Mesenchymal stem cell (in vitro differentiated cells and primary cell): ENCODE measurements at regions not wholly inside any gene's neighbourhood (a gene's known extent, or its start where the extent isn't known, plus 50 kb on each side); places are given as distances from the start of the nearest gene placed in this dataset.

Experiments used
- DNase-seq: peaks from one replicate; pipeline ENCODE4 v3.0.0-alpha.2; 2013
- H2AFZ ChIP-seq: one replicate; pipeline ENCODE4 v1.6.1; 2013; ENCODE audit warnings: low read depth, mild to moderate bottlenecking, control low read depth, inconsistent platforms, low read length, moderate library complexity
- H2AK5ac ChIP-seq: 2 replicates; pipeline ENCODE4 v1.6.1; 2013; ENCODE audit warnings: low read length, moderate library complexity, mild to moderate bottlenecking, inconsistent platforms; ENCODE audit not compliant: severe bottlenecking
- H2BK120ac ChIP-seq: one replicate; pipeline ENCODE4 v1.6.1; 2013; ENCODE audit warnings: low read depth, mild to moderate bottlenecking, inconsistent platforms, low read length, moderate library complexity
- H2BK12ac ChIP-seq, 2 experiments: one replicate each; pipeline ENCODE4 v1.6.1; 2013; ENCODE audit warnings: inconsistent platforms in 2 of 2, low read length in 2 of 2, mild to moderate bottlenecking in 2 of 2, moderate library complexity in 2 of 2, control low read depth in 1 of 2
- H2BK15ac ChIP-seq: one replicate; pipeline ENCODE4 v1.6.1; 2013; ENCODE audit warnings: mild to moderate bottlenecking, low read depth, inconsistent platforms; ENCODE audit not compliant: poor library complexity, severe bottlenecking
- H2BK5ac ChIP-seq: 2 replicates; pipeline ENCODE4 v1.6.1; 2013; ENCODE audit warnings: low read depth, mild to moderate bottlenecking, low read length, control low read depth, inconsistent platforms; ENCODE audit not compliant: poor library complexity, severe bottlenecking
- H3K14ac ChIP-seq, 2 experiments: one replicate each; pipeline ENCODE4 v1.6.1; 2013; ENCODE audit warnings: inconsistent platforms in 2 of 2, low read length in 2 of 2, control low read depth in 1 of 2, mild to moderate bottlenecking in 1 of 2, moderate library complexity in 1 of 2
- H3K18ac ChIP-seq, 2 experiments: one replicate each; pipeline ENCODE4 v1.6.1; 2013; ENCODE audit warnings: inconsistent platforms in 2 of 2, low read length in 2 of 2, control low read depth in 1 of 2, low read depth in 1 of 2, mild to moderate bottlenecking in 1 of 2
- H3K23ac ChIP-seq, 2 experiments: one replicate each; pipeline ENCODE4 v1.6.1; 2013; ENCODE audit warnings: inconsistent platforms in 2 of 2, low read length in 2 of 2, mild to moderate bottlenecking in 2 of 2, moderate library complexity in 2 of 2, control low read depth in 1 of 2
- H3K27ac ChIP-seq: 2 replicates; pipeline ENCODE4 v1.5.1; 2013; ENCODE audit warnings: mild to moderate bottlenecking, moderate library complexity, low read length, control low read depth, inconsistent platforms; ENCODE audit not compliant: poor library complexity, severe bottlenecking
- H3K27me3 ChIP-seq, 2 experiments: 2 replicates each; pipeline versions ENCODE4 v1.6.1 to v1.7.0; 2013; ENCODE audit warnings: low read length in 2 of 2, mild to moderate bottlenecking in 2 of 2, moderate library complexity in 2 of 2, control low read depth in 1 of 2, inconsistent platforms in 1 of 2; ENCODE audit not compliant: control insufficient read depth in 1 of 2, insufficient read depth in 1 of 2
- H3K36me3 ChIP-seq, 2 experiments: 2 replicates each; pipeline versions ENCODE4 v1.6.1 to v1.7.0; 2013; ENCODE audit warnings: low read length in 2 of 2, control low read depth in 1 of 2, inconsistent platforms in 1 of 2, low read depth in 1 of 2, mild to moderate bottlenecking in 1 of 2; ENCODE audit not compliant: insufficient read depth in 2 of 2, control insufficient read depth in 1 of 2
- H3K4ac ChIP-seq, 2 experiments: one replicate each; pipeline ENCODE4 v1.6.1; 2013; ENCODE audit warnings: inconsistent platforms in 2 of 2, low read length in 2 of 2, mild to moderate bottlenecking in 2 of 2, moderate library complexity in 2 of 2, control low read depth in 1 of 2, low read depth in 1 of 2
- H3K4me1 ChIP-seq: 2 replicates; pipeline ENCODE4 v1.6.1; 2013; ENCODE audit warnings: low read depth, low read length, control low read depth; ENCODE audit not compliant: control insufficient read depth, insufficient read depth
- H3K4me2 ChIP-seq: 2 replicates; pipeline ENCODE4 v1.6.1; 2013; ENCODE audit warnings: low read length, mild to moderate bottlenecking, inconsistent platforms; ENCODE audit not compliant: poor library complexity, severe bottlenecking
- H3K4me3 ChIP-seq, 2 experiments: 2 replicates each; pipeline versions ENCODE4 v1.5.1 to v1.7.0; 2013; ENCODE audit warnings: low read length in 2 of 2, mild to moderate bottlenecking in 2 of 2, control low read depth in 1 of 2, low read depth in 1 of 2; ENCODE audit not compliant: insufficient read depth in 1 of 2
- H3K79me1 ChIP-seq: replicated peaks from 2 replicates; pipeline ENCODE4 v1.6.1; 2013; ENCODE audit warnings: mild to moderate bottlenecking, control low read depth, low read length, inconsistent platforms; ENCODE audit not compliant: poor library complexity, severe bottlenecking
- H3K9ac ChIP-seq: 2 replicates; pipeline ENCODE4 v1.7.0; 2013; ENCODE audit warnings: mild to moderate bottlenecking, low read length, moderate library complexity
- H3K9me3 ChIP-seq: 2 replicates; pipeline ENCODE4 v1.7.0; 2013; ENCODE audit warnings: mild to moderate bottlenecking, low read length; ENCODE audit not compliant: control insufficient read depth
- H4K8ac ChIP-seq: one replicate; pipeline ENCODE4 v1.6.1; 2013; ENCODE audit warnings: inconsistent platforms, mild to moderate bottlenecking, low read length, moderate library complexity
- H4K91ac ChIP-seq: one replicate; pipeline ENCODE4 v1.6.1; 2013; ENCODE audit warnings: mild to moderate bottlenecking, low read length, inconsistent platforms
- WGBS: methylation state at CpG from one replicate; pipeline ENCODE4 v1.1.7; 2013; ENCODE audit warnings: mixed read lengths; 5-methylcytosine and 5-hydroxymethylcytosine counted together

DNA sequence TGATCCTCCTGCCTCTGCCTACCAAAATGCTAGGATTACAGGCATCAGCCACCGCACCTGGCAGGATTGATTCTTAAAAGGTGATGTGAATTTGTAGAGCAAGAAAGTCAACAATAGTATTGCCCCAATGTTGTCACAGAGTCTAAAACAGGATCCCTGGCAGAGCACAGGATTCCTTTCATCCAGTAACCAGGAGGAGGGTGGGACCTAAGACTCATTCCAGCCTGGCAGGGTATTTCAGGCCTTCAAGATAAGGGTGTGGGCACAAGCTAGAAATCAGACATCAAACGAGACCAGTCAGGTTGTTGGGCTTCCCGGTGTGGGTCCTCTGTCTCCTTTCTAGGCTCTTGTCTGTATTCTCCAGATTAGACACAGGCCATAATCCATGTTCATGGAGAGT, 511.4 kb downstream of the BCL11A start:
- DNase-seq: no peak
- no peak overlapping the region for H3K4me2 ChIP-seq
- no peaks in the 10 kb centered on the region for H3K36me3 ChIP-seq
- H2BK12ac ChIP-seq: no peak overlapping the region
- no peak overlapping the region for H2AFZ ChIP-seq
- no peaks in the 10 kb centered on the region for H3K4me1 ChIP-seq
- H3K23ac ChIP-seq: no peak overlapping the region
- H4K8ac ChIP-seq: no peak overlapping the region
- H2BK5ac ChIP-seq: no peak overlapping the region
- no peak overlapping the region for H3K9ac ChIP-seq
- H3K27ac ChIP-seq: no peak overlapping the region
- H3K79me1 ChIP-seq: no peaks in the 10 kb centered on the region
- H3K18ac ChIP-seq: no peak overlapping the region
- no peak overlapping the region for H2BK15ac ChIP-seq
- H2BK120ac ChIP-seq: no peak overlapping the region
- no peak overlapping the region for H3K14ac ChIP-seq
- H4K91ac ChIP-seq: no peak overlapping the region
- no peak overlapping the region for H2AK5ac ChIP-seq
- peaks cover 2% of the 10 kb centered on the region for H3K9me3 ChIP-seq
- no peaks in the 10 kb centered on the region for H3K27me3 ChIP-seq
- no peak overlapping the region for H3K4me3 ChIP-seq
- 86% methylated on average over 3 of the region's 3 CpGs for WGBS
- H3K4ac ChIP-seq: no peak overlapping the region

DNA sequence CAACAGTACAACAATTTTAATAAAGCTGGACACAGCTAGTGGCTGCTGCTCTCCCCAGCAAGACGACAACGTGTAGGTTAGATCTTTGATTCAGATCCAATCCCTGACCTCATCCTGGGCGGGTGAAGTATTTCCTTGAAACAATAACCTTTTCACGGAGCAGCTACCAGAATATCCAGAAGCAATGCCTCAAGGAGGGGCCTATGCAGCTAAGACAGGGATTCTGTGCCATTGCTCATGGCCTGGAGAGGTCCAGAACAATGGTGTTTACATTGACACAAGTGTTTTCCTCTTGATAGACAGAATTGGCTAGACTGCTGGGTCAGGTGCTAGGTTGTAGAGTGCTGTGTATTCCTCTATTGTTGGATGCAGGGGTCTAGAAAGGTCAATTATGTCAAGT, 520.1 kb downstream of the BCL11A start:
- no peak overlapping the region for H3K9ac ChIP-seq
- H3K36me3 ChIP-seq: no peaks in the 10 kb centered on the region
- no peak overlapping the region for H3K27ac ChIP-seq
- H4K91ac ChIP-seq: no peak overlapping the region
- no peaks in the 10 kb centered on the region for H3K79me1 ChIP-seq
- no peak overlapping the region for H3K4me2 ChIP-seq
- no peak overlapping the region for H2BK120ac ChIP-seq
- no peak for DNase-seq
- no peak overlapping the region for H4K8ac ChIP-seq
- H2AK5ac ChIP-seq: no peak overlapping the region
- H2AFZ ChIP-seq: no peak overlapping the region
- H3K27me3 ChIP-seq: no peaks in the 10 kb centered on the region
- no peak overlapping the region for H2BK15ac ChIP-seq
- H2BK12ac ChIP-seq: no peak overlapping the region
- no peak overlapping the region for H3K23ac ChIP-seq
- no peak overlapping the region for H3K4me3 ChIP-seq
- H3K4me1 ChIP-seq: no peaks in the 10 kb centered on the region
- no peak overlapping the region for H3K4ac ChIP-seq
- H3K18ac ChIP-seq: no peak overlapping the region
- no peak overlapping the region for H2BK5ac ChIP-seq
- WGBS: 75% methylated on average over 4 of the region's 4 CpGs
- H3K14ac ChIP-seq: no peak overlapping the region
- peaks cover 28% of the 10 kb centered on the region for H3K9me3 ChIP-seq

DNA sequence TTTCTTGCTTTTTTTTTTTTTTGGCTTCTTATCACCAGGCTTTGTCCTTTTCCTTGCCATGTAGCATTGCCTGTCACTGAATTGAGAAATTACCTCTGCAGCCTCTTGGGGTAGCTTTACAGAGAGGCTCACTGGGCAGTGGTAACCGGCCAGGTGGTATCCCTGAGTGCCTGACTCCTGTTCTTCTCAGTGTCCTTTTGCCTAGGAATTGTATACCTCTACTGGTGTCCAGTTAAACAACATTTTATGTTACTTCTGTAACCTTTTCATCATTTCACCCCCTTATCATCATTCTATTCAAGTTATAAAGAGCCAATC, 523.9 kb downstream of the BCL11A start:
- Histone ChIP-seq H3K9ac (no peak overlapping the region), H3K14ac (no peak overlapping the region), H2BK15ac (no peak overlapping the region), H3K36me3 (no peaks in the 10 kb centered on the region), H3K4me1 (no peaks in the 10 kb centered on the region), H4K91ac (no peak overlapping the region), H2AFZ (no peak overlapping the region), H3K18ac (no peak overlapping the region), H3K79me1 (no peaks in the 10 kb centered on the region), H2BK12ac (no peak overlapping the region), H3K4me2 (no peak overlapping the region), H4K8ac (no peak overlapping the region), H3K4ac (no peak overlapping the region), H2BK5ac (no peak overlapping the region), H3K27ac (no peak overlapping the region), H3K4me3 (no peak overlapping the region), H3K27me3 (no peaks in the 10 kb centered on the region), H2BK120ac (no peak overlapping the region), H2AK5ac (no peak overlapping the region), H3K23ac (no peak overlapping the region), H3K9me3 (peaks cover 25% of the 10 kb centered on the region)
- 68% methylated on average over 1 of the region's 1 CpG for WGBS
- no peak for DNase-seq

DNA sequence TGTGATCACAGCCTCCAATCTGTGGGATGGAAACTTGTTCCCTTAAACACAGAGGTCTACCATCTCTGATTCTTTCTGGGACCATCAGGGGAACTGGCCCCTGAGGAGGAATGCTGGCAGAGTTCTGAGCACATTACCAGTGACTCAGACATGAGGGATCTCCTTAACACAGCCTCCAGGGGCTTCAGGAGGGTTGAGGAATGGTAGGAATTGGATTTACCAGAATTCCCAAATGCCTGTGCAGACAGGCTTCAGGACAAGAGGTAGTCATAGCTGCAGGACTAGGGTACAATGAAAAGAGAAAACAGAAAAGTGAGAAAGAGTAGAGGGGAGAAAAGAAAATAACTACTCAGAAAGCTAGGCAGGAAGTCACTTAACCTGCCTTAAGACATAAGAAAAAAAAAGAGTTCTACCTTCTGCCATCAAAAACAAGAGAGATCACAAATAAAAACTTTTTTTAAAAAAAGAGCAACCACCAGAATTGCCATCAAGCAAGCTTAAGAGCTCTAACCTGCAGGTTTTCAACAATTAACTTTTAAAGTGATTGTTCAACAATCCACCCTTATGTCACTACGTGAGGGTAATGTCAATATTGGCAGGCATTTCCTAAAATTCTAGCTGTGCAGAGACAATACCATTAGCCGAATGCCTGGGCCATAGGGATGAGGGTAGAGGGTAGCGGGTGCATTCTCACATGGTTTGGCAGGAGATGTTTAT, 524.4 kb downstream of the BCL11A start:
- no peak overlapping the region for H3K4me3 ChIP-seq
- 73% methylated on average over 3 of the region's 3 CpGs for WGBS

More for the DNA sequence above, 524.4 kb downstream of the BCL11A start:
- no peak for DNase-seq
- H3K79me1 ChIP-seq: no peaks in the 10 kb centered on the region
- no peak overlapping the region for H2BK15ac ChIP-seq
- H3K4me2 ChIP-seq: no peak overlapping the region
- H3K9ac ChIP-seq: no peak overlapping the region
- H3K36me3 ChIP-seq: no peaks in the 10 kb centered on the region
- H2AK5ac ChIP-seq: no peak overlapping the region
- H2BK12ac ChIP-seq: no peak overlapping the region
- H3K4ac ChIP-seq: no peak overlapping the region
- no peak overlapping the region for H4K91ac ChIP-seq
- no peak overlapping the region for H3K18ac ChIP-seq
- H2AFZ ChIP-seq: no peak overlapping the region
- no peaks in the 10 kb centered on the region for H3K4me1 ChIP-seq
- peaks cover 23% of the 10 kb centered on the region for H3K9me3 ChIP-seq
- no peak overlapping the region for H2BK120ac ChIP-seq
- H3K27me3 ChIP-seq: no peaks in the 10 kb centered on the region
- H2BK5ac ChIP-seq: no peak overlapping the region
- no peak overlapping the region for H3K14ac ChIP-seq
- no peak overlapping the region for H3K23ac ChIP-seq
- H4K8ac ChIP-seq: no peak overlapping the region
- H3K27ac ChIP-seq: no peak overlapping the region
